GM21447 (cell line): ENCODE measurements at regions not wholly inside any gene's neighbourhood (a gene's known extent, or its start where the extent isn't known, plus 50 kb on each side); places are given as distances from the start of the nearest gene placed in this dataset.

Source experiments
- ATAC-seq: cut with Tn5 transposase; IDR thresholded peaks from one replicate; pipeline ENCODE4 v1.9.1; 2021; ENCODE audit not compliant: unreplicated experiment

- no peak for ATAC-seq
These were observed 802.5 kb upstream of the B3GALT2 start for GRCh38 chr1:193988885-193989284.

DNA sequence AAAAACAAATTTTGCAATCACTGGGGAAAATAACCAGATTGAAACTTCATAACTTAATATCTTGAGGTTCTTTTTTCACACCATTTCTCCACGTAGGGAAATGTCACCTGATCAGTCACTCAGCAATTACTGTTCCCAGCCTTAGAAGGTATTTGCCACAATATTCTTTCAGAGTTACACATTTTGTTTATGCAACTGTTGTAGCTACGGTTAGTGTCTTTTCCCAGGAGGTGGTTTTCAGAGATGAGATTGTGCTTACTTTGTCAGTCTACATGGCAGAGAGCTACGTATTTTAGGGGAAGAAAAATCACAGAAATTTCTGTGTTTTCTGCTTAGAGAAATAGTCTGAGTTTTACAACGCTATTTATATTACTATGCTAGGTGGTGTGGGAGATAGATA lies 792.8 kb upstream of the B3GALT2 start:
- ATAC-seq, result no peak

DNA sequence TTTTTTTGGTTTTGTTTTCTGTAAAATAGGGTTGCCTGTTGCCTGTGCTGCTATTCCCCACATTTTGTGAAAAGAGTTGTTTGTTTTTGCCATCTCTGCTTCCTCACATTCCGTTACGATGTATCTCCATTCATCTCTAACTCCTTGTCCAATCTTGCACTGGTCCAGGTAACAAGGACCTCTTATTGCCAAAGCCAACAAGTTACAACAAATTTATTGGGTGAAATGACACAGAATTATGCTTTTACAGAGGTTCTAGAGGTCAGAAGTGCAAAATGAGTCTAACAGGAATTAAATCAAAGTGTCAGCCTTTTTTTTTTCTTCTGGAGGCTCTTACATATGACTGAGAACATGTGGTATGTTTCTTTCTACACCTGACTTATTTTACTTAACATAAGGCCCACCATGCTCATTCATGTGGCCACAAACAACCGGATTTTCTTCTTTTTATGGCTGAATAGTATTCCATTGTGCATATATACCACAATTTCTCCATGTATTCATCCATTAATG lies 787.9 kb upstream of the B3GALT2 start:
- ATAC-seq, result no peak

GRCh38 chr1:193973428-193973827 lies 787.0 kb upstream of the B3GALT2 start:
- ATAC-seq, result no peak

DNA sequence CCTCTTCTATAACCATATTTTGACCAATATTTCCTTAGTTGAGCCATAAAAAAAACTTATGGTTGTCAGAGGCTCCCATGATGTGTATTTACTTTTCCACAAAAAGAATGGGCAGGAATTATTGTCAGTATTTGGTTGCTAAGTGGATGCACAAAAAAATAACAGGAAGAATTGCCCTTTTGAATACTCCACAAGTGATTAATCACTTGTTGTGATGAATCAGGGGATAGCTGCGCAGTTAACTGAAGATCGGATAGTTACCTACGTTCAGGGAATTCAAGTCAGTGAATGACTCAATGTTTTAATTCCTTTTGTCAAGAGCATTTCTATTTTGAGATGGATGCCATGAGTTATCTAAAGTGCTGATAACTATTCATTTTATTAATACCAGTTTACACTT lies 785.2 kb upstream of the B3GALT2 start:
- ATAC-seq, result no peak

DNA sequence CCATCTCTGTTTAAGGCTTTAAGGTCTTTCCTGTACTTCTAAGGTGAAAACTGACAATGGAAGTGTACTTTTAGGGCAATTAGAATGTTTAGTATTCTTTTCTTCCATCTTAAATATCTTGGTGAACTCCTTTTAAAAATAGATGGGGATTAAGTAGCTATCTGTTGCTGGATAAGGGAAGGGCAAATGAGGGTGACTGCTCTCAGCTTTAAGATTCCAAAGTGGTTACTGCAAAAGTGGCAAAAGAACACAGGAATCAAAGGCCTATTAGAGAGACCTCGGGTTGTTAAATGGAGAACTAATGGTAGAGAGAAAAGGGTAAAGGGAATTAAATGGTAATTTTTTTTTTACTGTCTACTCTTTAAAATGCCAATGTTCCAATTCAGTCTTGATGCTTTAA lies 774.1 kb upstream of the B3GALT2 start:
- ATAC-seq, result no peak

DNA sequence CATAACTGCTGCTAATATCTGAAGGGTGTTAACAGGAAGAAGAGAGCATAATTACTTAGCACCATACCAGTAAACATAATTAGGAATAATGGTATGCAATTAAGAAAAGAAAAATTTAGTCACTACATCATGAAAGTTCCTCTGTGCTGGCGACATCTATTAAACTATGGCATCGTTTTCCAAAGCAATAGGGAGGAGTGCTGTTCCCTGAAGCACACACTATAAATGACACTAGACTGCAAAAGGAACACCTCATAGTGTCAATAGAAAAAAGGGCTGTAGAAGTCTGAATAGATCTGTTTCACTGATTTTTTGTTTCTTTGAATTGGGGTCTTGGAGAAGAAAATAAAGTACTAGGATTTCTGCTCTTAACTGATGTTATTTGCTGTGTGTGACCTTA lies 773.6 kb upstream of the B3GALT2 start:
- no peak for ATAC-seq

GRCh38 chr1:193957556-193958095 lies 771.2 kb upstream of the B3GALT2 start:
- ATAC-seq, result no peak

DNA sequence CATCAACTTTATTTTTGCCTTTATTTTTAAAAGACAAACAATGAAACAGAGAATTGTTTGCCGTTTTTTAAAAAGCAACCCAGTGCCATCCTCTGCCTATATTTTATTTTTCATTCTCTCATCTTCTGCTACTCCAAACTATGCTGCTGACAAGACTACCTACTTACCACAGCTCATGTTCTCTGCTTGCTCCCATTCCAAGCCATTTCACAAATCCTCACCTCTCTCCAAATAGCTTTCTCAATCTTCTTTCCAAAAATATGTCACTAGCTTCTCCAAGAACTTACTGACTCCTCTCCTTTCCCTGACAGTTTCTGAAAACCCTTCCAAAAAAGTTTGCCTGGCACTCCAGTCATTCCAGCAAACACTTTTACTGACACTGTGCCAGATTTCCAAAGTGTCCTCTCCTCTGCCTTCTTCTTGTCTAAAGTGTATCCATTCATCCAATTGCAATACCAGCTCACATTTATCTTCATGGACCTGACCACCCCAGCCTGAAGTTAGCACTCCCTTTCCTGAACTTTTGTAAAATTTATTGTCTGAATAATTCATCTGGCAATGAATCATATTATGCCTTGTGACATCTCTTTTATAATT lies 766.5 kb upstream of the B3GALT2 start:
- no peak for ATAC-seq

- ATAC-seq, result no peak
These were observed 765.6 kb upstream of the B3GALT2 start for GRCh38 chr1:193951984-193952383.

GRCh38 chr1:193944454-193944853 lies 758.0 kb upstream of the B3GALT2 start:
- no peak for ATAC-seq

- ATAC-seq, result no peak
These were observed 753.8 kb upstream of the B3GALT2 start for GRCh38 chr1:193940176-193940575.

- ATAC-seq, result no peak
These were observed 753.2 kb upstream of the B3GALT2 start for GRCh38 chr1:193939585-193939984.

DNA sequence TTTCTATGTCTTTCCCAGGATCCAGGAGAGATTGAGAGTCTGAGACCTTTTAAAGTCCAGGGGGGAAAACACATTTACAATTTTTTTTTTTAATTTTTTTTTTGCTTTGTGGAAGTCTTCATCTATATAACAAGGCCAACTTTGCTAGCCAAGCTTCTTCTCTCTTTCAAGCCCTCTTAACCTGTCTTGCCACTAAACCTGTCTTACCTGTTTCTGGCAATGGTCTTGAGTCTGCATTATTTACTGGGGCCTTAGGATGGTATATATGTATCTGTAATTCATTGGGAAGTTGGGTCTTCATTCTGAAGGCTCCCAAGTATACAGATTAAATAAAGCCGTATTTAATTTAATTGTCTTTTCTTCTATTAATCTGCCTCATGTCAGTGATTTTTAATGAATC lies 750.9 kb upstream of the B3GALT2 start:
- no peak for ATAC-seq

GRCh38 chr1:193932979-193933378 lies 746.6 kb upstream of the B3GALT2 start:
- ATAC-seq, result no peak

DNA sequence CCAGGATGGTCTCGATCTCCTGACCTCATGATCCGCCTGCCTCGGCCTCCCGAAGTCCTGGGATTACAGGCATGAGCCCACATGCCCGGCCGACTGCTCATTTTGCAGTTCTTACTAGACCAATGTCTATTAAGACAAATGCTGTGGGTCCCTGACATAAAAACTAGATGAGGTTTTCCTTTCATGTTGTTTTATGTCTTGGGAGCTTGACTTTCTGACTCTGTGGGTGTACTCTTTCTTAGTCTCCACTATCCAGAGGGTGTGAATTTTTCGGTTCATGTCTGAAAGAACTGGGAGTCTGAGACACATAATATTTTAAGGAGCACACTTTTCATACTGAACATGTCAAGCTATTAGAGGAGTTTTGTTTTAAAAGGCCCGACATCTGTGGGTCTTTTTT lies 744.9 kb upstream of the B3GALT2 start:
- ATAC-seq, result no peak

- no peak for ATAC-seq
These were observed 743.1 kb upstream of the B3GALT2 start for GRCh38 chr1:193929374-193930033.

DNA sequence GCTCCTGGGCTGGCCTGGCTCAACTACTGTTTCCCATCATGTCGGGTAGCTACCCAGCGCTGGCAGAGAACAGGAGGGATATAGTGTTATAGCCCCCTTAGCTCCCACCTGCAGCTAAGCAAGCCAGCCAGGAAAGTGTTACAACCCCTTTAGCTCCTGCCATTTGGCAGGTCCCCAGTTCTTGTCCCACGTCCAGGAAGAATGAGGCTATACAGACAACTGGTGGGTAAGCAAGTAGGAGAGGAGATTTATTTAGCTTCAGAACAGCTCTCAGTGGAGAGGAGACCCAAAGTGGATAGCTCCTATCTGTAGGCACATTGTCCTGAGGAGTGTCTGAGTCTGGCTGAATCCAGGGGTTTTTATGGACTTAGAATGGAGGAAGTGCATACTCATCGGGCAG lies 741.1 kb upstream of the B3GALT2 start:
- ATAC-seq, result no peak

DNA sequence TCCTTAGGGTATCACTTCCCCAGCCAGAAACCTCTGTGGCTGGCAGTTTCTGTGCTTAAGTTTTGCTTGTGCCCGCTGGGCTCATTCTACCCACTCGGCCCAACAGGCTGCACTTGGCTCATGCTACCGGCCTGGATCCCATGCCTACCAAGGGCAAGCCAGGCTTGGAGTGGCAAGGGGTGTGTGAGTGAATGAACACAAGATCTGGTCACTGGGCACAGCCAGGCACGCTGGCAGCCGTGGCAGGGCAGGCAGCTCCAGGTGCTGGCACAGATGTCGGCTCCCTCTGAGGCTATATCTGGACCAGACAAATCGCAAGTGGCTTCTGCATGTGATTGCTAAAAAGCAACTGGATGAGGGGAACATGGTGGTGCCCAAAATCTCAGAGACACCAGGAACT lies 740.5 kb upstream of the B3GALT2 start:
- no peak for ATAC-seq

- ATAC-seq, result no peak
These were observed 733.4 kb upstream of the B3GALT2 start for GRCh38 chr1:193919827-193920226.

GRCh38 chr1:193916452-193916851 lies 730.0 kb upstream of the B3GALT2 start:
- no peak for ATAC-seq

GRCh38 chr1:193914871-193915270 lies 728.5 kb upstream of the B3GALT2 start:
- no peak for ATAC-seq
